ENCODE measurements at regions not wholly inside any gene's neighbourhood (a gene's known extent, or its start where the extent isn't known, plus 50 kb on each side); places are given as distances from the start of the nearest gene placed in this dataset.

- peak; percentile 25 for DNase-seq (ENCODE audit: low read depth)
- no peak overlapping the region for H3K4me3 ChIP-seq (ENCODE audit: low read length)
- TF ChIP-seq, protein P1, sequence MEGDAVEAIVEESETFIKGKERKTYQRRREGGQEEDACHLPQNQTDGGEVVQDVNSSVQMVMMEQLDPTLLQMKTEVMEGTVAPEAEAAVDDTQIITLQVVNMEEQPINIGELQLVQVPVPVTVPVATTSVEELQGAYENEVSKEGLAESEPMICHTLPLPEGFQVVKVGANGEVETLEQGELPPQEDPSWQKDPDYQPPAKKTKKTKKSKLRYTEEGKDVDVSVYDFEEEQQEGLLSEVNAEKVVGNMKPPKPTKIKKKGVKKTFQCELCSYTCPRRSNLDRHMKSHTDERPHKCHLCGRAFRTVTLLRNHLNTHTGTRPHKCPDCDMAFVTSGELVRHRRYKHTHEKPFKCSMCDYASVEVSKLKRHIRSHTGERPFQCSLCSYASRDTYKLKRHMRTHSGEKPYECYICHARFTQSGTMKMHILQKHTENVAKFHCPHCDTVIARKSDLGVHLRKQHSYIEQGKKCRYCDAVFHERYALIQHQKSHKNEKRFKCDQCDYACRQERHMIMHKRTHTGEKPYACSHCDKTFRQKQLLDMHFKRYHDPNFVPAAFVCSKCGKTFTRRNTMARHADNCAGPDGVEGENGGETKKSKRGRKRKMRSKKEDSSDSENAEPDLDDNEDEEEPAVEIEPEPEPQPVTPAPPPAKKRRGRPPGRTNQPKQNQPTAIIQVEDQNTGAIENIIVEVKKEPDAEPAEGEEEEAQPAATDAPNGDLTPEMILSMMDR (IDR thresholded peaks at IDR 0.05; ENCODE audit: insufficient read depth, low read depth, low read length, missing control alignments): no peak
These were observed 354.2 kb upstream of the IL12A start for GRCh38 chr3:159634483-159634882.

DNA sequence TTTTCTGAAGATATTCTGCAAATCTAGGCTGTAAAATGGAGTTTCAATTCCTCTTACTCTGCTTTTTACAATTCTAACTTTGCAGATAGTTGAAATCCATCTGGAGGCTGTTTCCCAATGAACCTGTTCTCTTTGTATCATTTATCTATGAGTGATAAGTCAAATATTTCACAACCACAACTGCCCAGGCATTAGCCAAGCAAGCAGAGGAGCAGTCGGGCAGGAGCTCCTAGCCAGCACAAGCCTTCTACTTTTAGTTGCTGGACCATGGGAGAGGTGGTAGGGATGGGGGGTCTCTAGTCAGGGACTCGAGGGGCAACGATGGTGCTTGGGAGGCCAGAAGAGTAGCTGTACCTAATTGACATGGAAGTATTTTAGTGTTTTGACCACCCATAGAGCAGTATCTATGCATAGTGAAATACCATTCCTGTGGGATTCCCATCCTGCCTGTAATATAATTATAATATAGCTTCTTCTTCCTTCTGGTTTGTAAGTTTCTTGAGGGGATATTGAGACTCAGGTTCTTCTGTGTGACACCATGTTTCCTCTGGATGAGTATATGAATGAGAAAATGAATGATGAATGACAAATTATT, 353.5 kb upstream of the IL12A start:
- no peak overlapping the region for H3K4me3 ChIP-seq (ENCODE audit: low read length)
- TF ChIP-seq, protein P1 (IDR thresholded peaks at IDR 0.05; ENCODE audit: insufficient read depth, low read depth, low read length, missing control alignments): no peak
- DNase-seq (ENCODE audit: low read depth): peak; percentile 84

- DNase-seq (ENCODE audit: low read depth): peak; percentile 60
- TF ChIP-seq, protein P1 (IDR thresholded peaks at IDR 0.05; ENCODE audit: insufficient read depth, low read depth, low read length, missing control alignments): no peak
- no peak overlapping the region for H3K4me3 ChIP-seq (ENCODE audit: low read length)
These were observed 350.6 kb upstream of the IL12A start for GRCh38 chr3:159637883-159638542.

DNA sequence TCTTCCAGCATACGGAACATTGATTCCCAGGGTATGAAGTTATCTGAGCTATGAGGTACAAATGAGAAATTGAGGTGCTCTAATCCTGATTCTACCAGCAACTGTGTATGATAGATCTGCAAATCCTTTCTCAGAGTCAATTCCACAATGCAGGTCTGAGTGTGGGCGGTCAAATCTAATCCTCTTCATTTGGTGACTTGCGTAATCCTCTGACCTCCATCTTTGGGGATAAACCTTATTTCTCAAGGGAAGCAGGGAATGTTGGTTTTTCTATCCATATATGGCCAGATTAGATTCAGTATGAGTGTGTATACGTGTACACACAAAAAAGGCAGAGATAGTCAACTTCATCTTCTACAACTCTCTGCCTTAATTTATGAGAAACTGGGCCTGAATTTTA, 348.4 kb upstream of the IL12A start:
- no peak for DNase-seq (ENCODE audit: low read depth)
- TF ChIP-seq, protein P1 (IDR thresholded peaks at IDR 0.05; ENCODE audit: insufficient read depth, low read depth, low read length, missing control alignments): no peak
- H3K4me3 ChIP-seq (ENCODE audit: low read length): no peak overlapping the region

DNA sequence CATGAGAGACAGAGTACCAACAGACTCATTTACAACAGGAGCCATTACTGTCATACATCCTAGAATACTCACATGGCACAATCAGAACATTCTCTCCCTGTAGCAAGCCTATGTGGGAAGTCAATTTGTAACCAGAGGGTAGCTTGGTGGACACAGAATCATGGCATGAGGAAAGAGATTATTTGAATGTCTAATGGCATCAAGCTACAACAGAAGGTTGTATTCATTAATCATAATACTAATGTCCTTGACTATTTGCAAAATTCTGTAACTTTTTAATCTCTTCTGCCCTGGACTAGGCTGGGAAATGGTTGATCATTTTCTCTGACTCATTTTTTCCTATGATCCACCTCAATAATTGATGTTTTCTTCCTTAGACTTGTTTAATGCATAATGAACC, 345.2 kb upstream of the IL12A start:
- no peak overlapping the region for H3K4me3 ChIP-seq (ENCODE audit: low read length)
- no peak for DNase-seq (ENCODE audit: low read depth)
- TF ChIP-seq, protein P1 (IDR thresholded peaks at IDR 0.05; ENCODE audit: insufficient read depth, low read depth, low read length, missing control alignments): no peak

GRCh38 chr3:159645874-159646273, 342.8 kb upstream of the IL12A start:
- no peak overlapping the region for H3K4me3 ChIP-seq (ENCODE audit: low read length)
- TF ChIP-seq, protein P1 (IDR thresholded peaks at IDR 0.05; ENCODE audit: insufficient read depth, low read depth, low read length, missing control alignments): no peak
- DNase-seq (ENCODE audit: low read depth): no peak

GRCh38 chr3:159649951-159650350, 338.7 kb upstream of the IL12A start:
- no peak for DNase-seq (ENCODE audit: low read depth)
- no peak overlapping the region for H3K4me3 ChIP-seq (ENCODE audit: low read length)
- TF ChIP-seq, protein P1 (IDR thresholded peaks at IDR 0.05; ENCODE audit: insufficient read depth, low read depth, low read length, missing control alignments): no peak
